GM12891 (cell line): ENCODE measurements at regions not wholly inside any gene's neighbourhood (a gene's known extent, or its start where the extent isn't known, plus 50 kb on each side); places are given as distances from the start of the nearest gene placed in this dataset.

Experiments
- POLR2A ChIP-seq: IDR thresholded peaks from 2 replicates; pipeline ENCODE4 v1.6.1; 2011; ENCODE audit warnings: low read depth, low read length, control low read depth
- TAF1 ChIP-seq: IDR thresholded peaks from 2 replicates; pipeline ENCODE4 v1.6.1; 2011; ENCODE audit warnings: low read depth, low read length, control low read depth

- no peak for TF ChIP-seq POLR2A
- no peak for TF ChIP-seq TAF1
These were observed 106.6 kb upstream of the HMHB1 start for GRCh38 chr5:143705381-143705780.
